C4-2B (cell line): ENCODE measurements at regions not wholly inside any gene's neighbourhood (a gene's known extent, or its start where the extent isn't known, plus 50 kb on each side); places are given as distances from the start of the nearest gene placed in this dataset.
"Not testable (repeated sequence)": the region's sequence is repeated elsewhere in the genome, so short reads cannot be mapped to it uniquely, and the experiment has no call there.

Source experiments
- H3K27ac ChIP-seq: fragments of 450-650 bp; 2 replicates; pipeline ENCODE4 v1.5.1; 2017
- ZFX ChIP-seq: fragments of 450-650 bp; IDR thresholded peaks from 2 replicates; pipeline ENCODE4 v1.6.1; 2017
- TF ChIP-seq, protein P1 (sequence below): fragments of 450-650 bp; conservative IDR thresholded peaks from 2 replicates; pipeline ENCODE4 v1.5.1; 2017; ENCODE audit warnings: mild to moderate bottlenecking

DNA sequence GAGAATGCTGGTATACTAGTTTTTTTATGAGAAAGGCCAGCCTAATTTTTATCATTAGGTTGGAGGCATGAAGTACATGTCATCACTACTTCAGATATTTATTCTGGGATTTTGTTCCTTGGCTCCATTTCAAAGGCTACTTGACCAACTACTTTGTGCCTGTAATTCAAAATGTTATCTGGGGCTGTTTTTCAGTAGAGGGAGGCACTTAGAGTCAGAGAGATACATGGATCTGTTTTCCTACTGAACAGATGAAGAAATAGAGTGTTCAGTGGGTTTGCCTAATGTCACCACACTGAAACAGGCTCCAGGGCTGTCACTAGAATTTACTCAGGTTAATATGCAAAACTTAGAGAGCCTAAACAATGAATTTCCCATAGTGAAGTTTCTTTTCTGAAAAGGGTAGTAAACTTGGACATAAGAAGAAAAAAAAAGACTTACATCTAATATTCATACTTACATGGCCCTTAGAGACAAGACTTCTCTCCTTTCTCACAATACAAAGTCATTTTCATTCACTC lies 127.3 kb upstream of the ITGB1 start:
- H3K27ac ChIP-seq = no peak overlapping the region
- TF ChIP-seq, protein P1, sequence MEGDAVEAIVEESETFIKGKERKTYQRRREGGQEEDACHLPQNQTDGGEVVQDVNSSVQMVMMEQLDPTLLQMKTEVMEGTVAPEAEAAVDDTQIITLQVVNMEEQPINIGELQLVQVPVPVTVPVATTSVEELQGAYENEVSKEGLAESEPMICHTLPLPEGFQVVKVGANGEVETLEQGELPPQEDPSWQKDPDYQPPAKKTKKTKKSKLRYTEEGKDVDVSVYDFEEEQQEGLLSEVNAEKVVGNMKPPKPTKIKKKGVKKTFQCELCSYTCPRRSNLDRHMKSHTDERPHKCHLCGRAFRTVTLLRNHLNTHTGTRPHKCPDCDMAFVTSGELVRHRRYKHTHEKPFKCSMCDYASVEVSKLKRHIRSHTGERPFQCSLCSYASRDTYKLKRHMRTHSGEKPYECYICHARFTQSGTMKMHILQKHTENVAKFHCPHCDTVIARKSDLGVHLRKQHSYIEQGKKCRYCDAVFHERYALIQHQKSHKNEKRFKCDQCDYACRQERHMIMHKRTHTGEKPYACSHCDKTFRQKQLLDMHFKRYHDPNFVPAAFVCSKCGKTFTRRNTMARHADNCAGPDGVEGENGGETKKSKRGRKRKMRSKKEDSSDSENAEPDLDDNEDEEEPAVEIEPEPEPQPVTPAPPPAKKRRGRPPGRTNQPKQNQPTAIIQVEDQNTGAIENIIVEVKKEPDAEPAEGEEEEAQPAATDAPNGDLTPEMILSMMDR = no peak
- no peak for TF ChIP-seq ZFX

DNA sequence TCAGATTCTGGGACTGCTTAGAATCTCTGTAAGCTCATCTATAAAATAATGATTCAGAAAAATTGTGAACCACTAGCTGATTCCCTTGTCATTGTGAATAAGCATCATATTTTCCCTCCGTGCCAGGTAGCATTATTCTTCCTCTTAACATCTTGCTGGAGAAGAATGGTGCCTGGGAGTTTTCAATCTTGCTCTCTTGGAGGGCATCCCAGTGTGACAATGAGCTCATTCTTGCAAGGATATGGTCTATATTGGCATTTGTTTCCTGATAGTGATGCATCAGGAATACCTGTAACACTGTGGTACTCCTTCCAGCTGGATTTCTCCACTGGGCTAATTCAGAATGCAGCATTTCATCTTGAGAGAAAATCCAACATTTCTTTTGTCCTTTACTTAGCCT lies 126.4 kb upstream of the ITGB1 start:
- no peak for TF ChIP-seq ZFX
- TF ChIP-seq, protein P1 = no peak
- H3K27ac ChIP-seq = no peak overlapping the region

DNA sequence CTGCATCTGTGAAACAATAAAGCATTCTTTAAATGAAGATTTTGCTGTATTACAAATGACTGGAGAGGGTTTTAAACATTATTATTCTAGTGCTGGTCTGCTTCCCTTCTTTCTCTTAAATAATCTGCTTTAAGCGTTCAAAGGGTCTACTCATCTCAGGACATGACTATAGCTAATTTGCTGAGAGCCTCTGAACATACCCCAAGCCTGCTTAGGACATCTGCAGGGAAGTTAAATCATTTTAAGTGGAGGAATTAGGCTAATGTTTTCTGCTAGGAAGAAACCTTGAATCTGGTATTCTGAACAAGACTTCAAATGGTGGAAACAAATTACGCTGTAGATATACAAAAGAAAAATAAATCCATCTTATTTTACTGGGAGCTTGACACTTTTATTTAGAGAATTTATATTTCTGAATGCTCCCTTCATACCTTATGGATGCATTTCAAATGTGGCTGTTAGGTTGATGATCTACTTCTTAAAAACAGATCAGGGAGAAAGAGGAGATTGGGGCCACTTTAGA lies 124.4 kb upstream of the ITGB1 start:
- H3K27ac ChIP-seq = no peak overlapping the region

DNA sequence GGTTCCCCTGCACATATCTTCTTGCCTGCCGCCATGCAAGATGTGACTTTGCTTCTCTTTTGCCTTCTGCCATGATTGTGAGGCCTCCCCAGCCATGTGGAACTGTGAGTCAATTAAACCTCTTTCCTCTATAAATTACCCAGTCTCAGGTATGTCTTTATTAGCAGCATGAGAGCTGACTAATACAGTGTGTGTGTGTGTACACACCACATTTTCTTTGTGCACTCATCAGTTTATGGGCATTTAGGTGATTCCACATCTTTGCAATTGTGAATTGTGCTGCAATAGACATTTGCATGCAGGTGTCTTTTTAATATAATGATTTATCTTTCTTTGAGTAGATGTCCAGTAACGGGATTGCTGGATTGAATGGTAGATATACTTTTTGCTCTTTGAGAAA lies 122.4 kb upstream of the ITGB1 start:
- H3K27ac ChIP-seq = not testable (repeated sequence)

More for the DNA sequence above, 124.4 kb upstream of the ITGB1 start:
- TF ChIP-seq ZFX = no peak

DNA sequence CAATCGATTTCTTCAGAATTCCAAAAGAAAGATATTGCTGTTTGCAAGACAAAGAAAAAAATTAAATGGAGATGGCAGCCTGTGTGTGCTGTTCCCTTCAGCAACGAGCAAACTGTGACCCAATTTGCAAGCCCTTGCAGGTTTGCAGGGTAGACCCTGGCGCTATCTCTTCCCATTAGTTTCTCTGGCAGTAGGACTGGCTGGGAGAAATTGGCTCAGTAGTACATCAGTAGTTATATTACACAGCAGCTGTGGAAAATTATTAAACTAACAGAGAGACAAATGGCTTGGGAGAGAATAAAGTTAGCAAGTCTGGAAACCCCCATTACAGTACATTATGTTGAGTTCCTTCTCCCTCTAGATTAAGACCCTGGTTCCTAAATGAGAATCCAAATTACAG lies 116.4 kb upstream of the ITGB1 start:
- TF ChIP-seq, protein P1 = no peak
- no peak for TF ChIP-seq ZFX
- H3K27ac ChIP-seq = no peak overlapping the region

DNA sequence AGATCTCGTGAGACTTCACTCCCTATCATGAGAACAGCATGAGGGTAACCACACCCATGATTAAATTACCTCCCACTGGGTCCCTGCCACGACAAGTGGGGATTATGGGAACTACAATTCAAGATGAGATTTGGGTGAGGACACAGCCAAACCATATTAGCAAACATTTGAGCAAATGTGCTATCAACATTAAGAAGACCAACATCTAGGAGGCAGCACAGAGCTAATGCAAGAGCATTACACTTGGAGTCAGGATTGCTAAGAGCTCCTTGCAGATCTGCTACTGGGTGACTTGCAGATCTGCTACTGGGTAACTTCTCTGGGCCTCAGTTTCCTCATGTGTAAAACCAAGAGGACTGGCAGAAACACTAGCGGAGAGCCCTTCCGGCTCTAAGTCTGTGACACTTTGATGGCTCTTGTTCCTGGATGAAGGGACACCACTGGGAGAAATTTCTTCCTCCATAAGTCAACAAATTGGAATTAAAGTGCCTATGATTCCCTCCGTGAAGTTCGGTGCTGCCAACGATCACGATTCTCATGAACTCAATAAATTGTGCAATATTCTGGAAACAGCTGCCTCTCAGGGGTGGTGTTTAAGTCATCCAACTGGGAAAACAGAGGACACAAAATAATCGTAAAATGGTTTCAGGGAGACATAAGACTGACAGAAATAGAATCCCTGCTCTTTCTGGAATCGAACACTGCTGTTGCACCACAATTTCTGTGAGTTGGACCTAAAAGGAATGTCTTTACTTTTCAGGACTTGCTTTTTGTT lies 115.8 kb upstream of the ITGB1 start:
- no peak overlapping the region for H3K27ac ChIP-seq
- TF ChIP-seq, protein P1 = peak; percentile 20
- TF ChIP-seq ZFX = no peak

DNA sequence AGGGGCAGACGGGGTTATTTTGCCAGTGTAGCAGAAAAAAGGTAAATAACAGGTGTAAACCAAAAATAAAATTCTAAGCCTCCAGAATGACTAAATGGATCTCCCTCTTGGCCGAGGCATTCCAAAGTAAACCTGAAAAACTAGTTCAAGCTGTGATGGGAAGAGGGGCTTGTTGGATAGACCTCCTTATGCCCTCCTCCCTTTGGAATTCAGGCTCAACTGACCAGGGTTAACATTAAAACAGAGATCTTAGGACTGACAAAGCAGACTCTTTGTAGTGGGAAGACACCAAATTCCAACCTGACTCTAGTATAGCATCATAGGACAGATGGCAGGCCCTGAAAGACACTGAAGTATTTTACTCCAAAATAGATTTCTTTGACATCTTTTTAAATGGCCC lies 113.8 kb upstream of the ITGB1 start:
- H3K27ac ChIP-seq = no peak overlapping the region
- no peak for TF ChIP-seq ZFX
- TF ChIP-seq, protein P1 = no peak

DNA sequence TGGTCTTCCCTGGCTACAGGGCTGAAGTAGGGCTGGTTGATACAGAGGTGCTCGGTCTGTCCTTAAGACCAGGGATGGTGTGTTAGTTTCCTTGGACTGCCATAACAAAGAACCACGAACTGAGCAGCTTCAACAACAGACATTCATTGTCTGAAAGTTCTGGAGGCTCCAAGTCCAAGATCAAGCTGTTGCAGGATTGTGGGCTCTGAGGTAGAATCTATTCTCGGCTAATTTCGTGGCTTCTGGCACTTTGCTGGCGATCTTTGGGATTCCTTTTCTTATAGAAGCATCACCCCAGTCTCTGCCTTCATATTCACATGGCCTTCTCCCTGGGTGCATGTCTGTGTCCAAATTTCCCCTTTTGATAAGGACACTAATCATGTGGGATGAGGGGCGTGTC lies 112.1 kb upstream of the ITGB1 start:
- TF ChIP-seq, protein P1 = no peak
- no peak for TF ChIP-seq ZFX
- no peak overlapping the region for H3K27ac ChIP-seq
